Keratinocyte (primary cell): ENCODE measurements at regions not wholly inside any gene's neighbourhood (a gene's known extent, or its start where the extent isn't known, plus 50 kb on each side); places are given as distances from the start of the nearest gene placed in this dataset.

Source experiments
- DNase-seq: peaks from one replicate; pipeline ENCODE4 v3.0.0-alpha.2; 2011; ENCODE audit warnings: low read depth, missing footprints, low spot score
- FAIRE-seq: peaks from 2 replicates; lab custom pipeline; 2011; peaks lifted over from hg19 to GRCh38; lab: Jason Lieb, UNC
- H2AFZ ChIP-seq: 2 replicates; pipeline ENCODE4 v1.6.0; 2012; ENCODE audit warnings: low read length, control low read depth, inconsistent platforms; ENCODE audit not compliant: control insufficient read depth
- H3K27ac ChIP-seq: 2 replicates; pipeline ENCODE4 v1.5.1; 2011; ENCODE audit warnings: low read length; ENCODE audit not compliant: control insufficient read depth, insufficient read depth
- H3K27me3 ChIP-seq: 3 replicates; pipeline ENCODE4 v1.6.0; 2011; ENCODE audit warnings: low read length; ENCODE audit not compliant: control insufficient read depth, insufficient read depth; ENCODE audit errors: extremely low read depth
- H3K36me3 ChIP-seq, 2 experiments: 2 replicates in 1 of 2; 3 replicates in 1 of 2; pipeline ENCODE4 v1.5.1; 2011; ENCODE audit warnings: low read length in 2 of 2, mild to moderate bottlenecking in 1 of 2; ENCODE audit not compliant: control insufficient read depth in 2 of 2, insufficient read depth in 2 of 2; ENCODE audit errors: extremely low read depth in 1 of 2
- H3K4me1 ChIP-seq: 3 replicates; pipeline ENCODE4 v1.5.1; 2011; ENCODE audit warnings: low read length; ENCODE audit not compliant: control insufficient read depth, insufficient read depth; ENCODE audit errors: extremely low read depth
- H3K4me2 ChIP-seq: 3 replicates; pipeline ENCODE4 v1.6.0; 2011; ENCODE audit warnings: low read depth, low read length; ENCODE audit not compliant: control insufficient read depth, insufficient read depth; ENCODE audit errors: extremely low read depth
- H3K4me3 ChIP-seq, 3 experiments: fragments of 200-600 bp in 1 of 3; sonication (generic) in 1 of 3; 2 replicates in 2 of 3; 3 replicates in 1 of 3; pipeline ENCODE4 v1.5.1; 2011 to 2016; ENCODE audit warnings: low read length in 3 of 3, mild to moderate bottlenecking in 3 of 3, control low read depth in 2 of 3, inconsistent platforms in 1 of 3, low read depth in 1 of 3, mixed read lengths in 1 of 3, mixed run types in 1 of 3, moderate library complexity in 1 of 3; ENCODE audit not compliant: control insufficient read depth in 2 of 3, insufficient read depth in 2 of 3; ENCODE audit errors: extremely low read depth in 1 of 3
- H3K79me2 ChIP-seq: 2 replicates; pipeline ENCODE4 v1.6.0; 2012; ENCODE audit warnings: low read length; ENCODE audit not compliant: control insufficient read depth, insufficient read depth
- H3K9ac ChIP-seq: 3 replicates; pipeline ENCODE4 v1.6.0; 2011; ENCODE audit warnings: low read length; ENCODE audit not compliant: control insufficient read depth, insufficient read depth; ENCODE audit errors: extremely low read depth
- H3K9me1 ChIP-seq: 3 replicates; pipeline ENCODE4 v1.6.0; 2011; ENCODE audit warnings: low read length; ENCODE audit not compliant: control insufficient read depth, insufficient read depth; ENCODE audit errors: extremely low read depth
- H3K9me3 ChIP-seq: 2 replicates; pipeline ENCODE4 v1.5.1; 2012; ENCODE audit warnings: low read depth, low read length; ENCODE audit not compliant: control insufficient read depth
- H4K20me1 ChIP-seq: 3 replicates; pipeline ENCODE4 v1.6.0; 2011; ENCODE audit warnings: low read length; ENCODE audit not compliant: control insufficient read depth, insufficient read depth; ENCODE audit errors: extremely low read depth
- EZH2 ChIP-seq: IDR thresholded peaks from one replicate; pipeline ENCODE4 v1.6.1; 2012; ENCODE audit warnings: inconsistent platforms, mild to moderate bottlenecking, low read length, moderate library complexity
- dilution Hi-C: fragments of 300-500 bp; cut with MboI; formaldehyde crosslinking; loops from one replicate; pipeline ENCODE4 v1.7.0; 2020; ENCODE audit warnings: low sequenced_read_pairs; ENCODE audit not compliant: extremely low pct_ligation_motif_present
- TF ChIP-seq, protein P1 (sequence below), 3 experiments: IDR thresholded peaks in 1 of 3; conservative IDR thresholded peaks in 1 of 3; optimal IDR thresholded peaks in 1 of 3; 2 replicates in 2 of 3; 3 replicates in 1 of 3; pipeline versions ENCODE3 to v1.5.1; 2011; ENCODE audit warnings: low read length in 3 of 3, mild to moderate bottlenecking in 3 of 3, moderate library complexity in 2 of 3, control low read depth in 1 of 3, inconsistent platforms in 1 of 3; ENCODE audit not compliant: insufficient read depth in 2 of 3; ENCODE audit errors: extremely low read depth in 1 of 3

DNA sequence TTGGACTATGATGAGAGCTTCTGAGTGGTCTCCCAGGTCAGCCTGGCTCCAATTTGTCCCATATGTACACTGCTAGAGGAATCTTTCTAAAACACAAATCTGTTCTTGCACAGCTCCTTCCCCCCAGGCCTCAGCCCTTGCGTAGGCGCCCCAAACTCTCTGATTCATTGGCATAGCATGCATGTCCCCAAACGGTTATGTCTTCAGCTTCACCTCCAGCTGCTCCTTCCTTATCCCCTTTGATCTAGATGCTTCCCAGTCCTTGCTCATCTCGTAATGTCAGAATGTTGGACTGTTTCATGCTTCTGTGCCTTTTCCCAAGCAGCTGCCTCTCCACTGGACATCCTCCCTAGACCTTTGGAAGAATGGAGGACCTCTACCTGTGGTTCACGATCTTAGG lies 60.1 kb upstream of the BASP1 start:
- FAIRE-seq (no peak), DNase-seq (no peak)
- Histone ChIP-seq H3K79me2 (no peaks in the 10 kb centered on the region), H4K20me1 (no peaks in the 10 kb centered on the region), H3K4me3 (no peak overlapping the region), H3K4me2 (peak overlapping the region; percentile 0), H3K36me3 (no peaks in the 10 kb centered on the region), H3K9me1 (no peaks in the 10 kb centered on the region), H3K9ac (no peak overlapping the region), H3K9me3 (no peaks in the 10 kb centered on the region), H3K27me3 (no peaks in the 10 kb centered on the region), H3K27ac (peak overlapping the region; percentile 19), H2AFZ (no peak overlapping the region), H3K4me1 (peaks cover 51% of the 10 kb centered on the region)
- TF ChIP-seq, protein P1, sequence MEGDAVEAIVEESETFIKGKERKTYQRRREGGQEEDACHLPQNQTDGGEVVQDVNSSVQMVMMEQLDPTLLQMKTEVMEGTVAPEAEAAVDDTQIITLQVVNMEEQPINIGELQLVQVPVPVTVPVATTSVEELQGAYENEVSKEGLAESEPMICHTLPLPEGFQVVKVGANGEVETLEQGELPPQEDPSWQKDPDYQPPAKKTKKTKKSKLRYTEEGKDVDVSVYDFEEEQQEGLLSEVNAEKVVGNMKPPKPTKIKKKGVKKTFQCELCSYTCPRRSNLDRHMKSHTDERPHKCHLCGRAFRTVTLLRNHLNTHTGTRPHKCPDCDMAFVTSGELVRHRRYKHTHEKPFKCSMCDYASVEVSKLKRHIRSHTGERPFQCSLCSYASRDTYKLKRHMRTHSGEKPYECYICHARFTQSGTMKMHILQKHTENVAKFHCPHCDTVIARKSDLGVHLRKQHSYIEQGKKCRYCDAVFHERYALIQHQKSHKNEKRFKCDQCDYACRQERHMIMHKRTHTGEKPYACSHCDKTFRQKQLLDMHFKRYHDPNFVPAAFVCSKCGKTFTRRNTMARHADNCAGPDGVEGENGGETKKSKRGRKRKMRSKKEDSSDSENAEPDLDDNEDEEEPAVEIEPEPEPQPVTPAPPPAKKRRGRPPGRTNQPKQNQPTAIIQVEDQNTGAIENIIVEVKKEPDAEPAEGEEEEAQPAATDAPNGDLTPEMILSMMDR (optimal IDR thresholded peaks at IDR 0.05 in 1 of 3, IDR thresholded peaks at IDR 0.05 in 1 of 3, conservative IDR thresholded peaks at IDR 0.05 in 1 of 3; ENCODE audit: extremely low read depth in 1 of 3, insufficient read depth in 2 of 3, low read length in 3 of 3) = no peak
- TF ChIP-seq EZH2 = no peak
- dilution Hi-C loops = no loop called here

- H3K27me3 ChIP-seq = no peaks in the 10 kb centered on the region
- dilution Hi-C loops = no loop called here
- H4K20me1 ChIP-seq = no peaks in the 10 kb centered on the region
- TF ChIP-seq, protein P1 (optimal IDR thresholded peaks at IDR 0.05 in 1 of 3, IDR thresholded peaks at IDR 0.05 in 1 of 3, conservative IDR thresholded peaks at IDR 0.05 in 1 of 3; ENCODE audit: extremely low read depth in 1 of 3, insufficient read depth in 2 of 3, low read length in 3 of 3) = no peak
- TF ChIP-seq EZH2 = no peak
- peak; percentile 72 for DNase-seq
- no peaks in the 10 kb centered on the region for H3K79me2 ChIP-seq
- no peaks in the 10 kb centered on the region for H3K36me3 ChIP-seq
- peak; percentile 87 for FAIRE-seq
- no peak overlapping the region for H3K4me3 ChIP-seq
- no peaks in the 10 kb centered on the region for H3K9me3 ChIP-seq
- H3K9ac ChIP-seq = no peak overlapping the region
- no peaks in the 10 kb centered on the region for H3K9me1 ChIP-seq
- peak overlapping the region; percentile 7 for H2AFZ ChIP-seq
- peaks cover 51% of the 10 kb centered on the region for H3K4me1 ChIP-seq
- no peak overlapping the region for H3K4me2 ChIP-seq
- H3K27ac ChIP-seq = peak overlapping the region; percentile 25
Measured at GRCh38 chr5:17157916-17158529, 59.4 kb upstream of the BASP1 start.
